GM12878 (cell line): ENCODE measurements at regions not wholly inside any gene's neighbourhood (a gene's known extent, or its start where the extent isn't known, plus 50 kb on each side); places are given as distances from the start of the nearest gene placed in this dataset.

Experiments used
- ATAC-seq: fragments of 200-7000 bp; cut with Tn5 transposase; 3 replicates; pipeline ENCODE4 v1.9.1; 2020; ENCODE audit warnings: mild to moderate bottlenecking, moderate library complexity
- BruUV-seq: library from RNA; stranded (reverse); fragments of 400-500 nt; replicated peaks from 2 replicates; lab custom pipeline; 2021; lab: Mats Ljungman, UMichigan
- CTCF ChIA-PET: fragments of 300-600 bp; sonication (Branson Sonifier 250); formaldehyde crosslinking; extraction: SDS; loops from one replicate; lab custom pipeline; 2021; ENCODE audit warnings: inconsistent platforms; lab: Yijun Ruan, JAX
- POLR2A ChIA-PET: fragments of 350-600 bp; formaldehyde crosslinking; extraction: SDS; loops from one replicate; lab custom pipeline; 2021; ENCODE audit warnings: inconsistent platforms; lab: Charles Lee
- RAD21 ChIA-PET: fragments of 300-600 bp; sonication (Branson Sonifier 250); formaldehyde crosslinking; loops from one replicate; lab custom pipeline; 2023; ENCODE audit warnings: antibody characterized with exemption; ENCODE audit not compliant: unreplicated experiment; lab: Charles Lee
- SMC1A ChIA-PET: fragments of 300-600 bp; sonication (Branson Sonifier 250); formaldehyde crosslinking; loops from one replicate; lab custom pipeline; 2023; ENCODE audit not compliant: unreplicated experiment, uncharacterized antibody; lab: Charles Lee
- DNase-seq: peaks from one replicate; pipeline ENCODE4 v3.0.0-alpha.2; 2011; ENCODE audit warnings: low read depth, low spot score
- FAIRE-seq: peaks from 3 replicates; lab custom pipeline; 2011; peaks lifted over from hg19 to GRCh38; lab: Jason Lieb, UNC
- H2AFZ ChIP-seq: 2 replicates; pipeline ENCODE4 v1.6.0; 2011; ENCODE audit warnings: low read depth, low read length, control low read depth; ENCODE audit not compliant: control insufficient read depth
- H3K27ac ChIP-seq: 2 replicates; pipeline ENCODE4 v1.5.1; 2011; ENCODE audit warnings: control low read depth; ENCODE audit not compliant: control insufficient read depth, insufficient read depth
- H3K27me3 ChIP-seq, 2 experiments: replicated peaks in 1 of 2; 2 replicates each; pipeline versions ENCODE4 v1.6.0 to v1.6.1; 2011; ENCODE audit warnings: low read length in 1 of 2; ENCODE audit not compliant: control insufficient read depth in 2 of 2, insufficient read depth in 2 of 2
- H3K36me3 ChIP-seq, 2 experiments: 2 replicates each; pipeline ENCODE4 v1.5.1; 2011; ENCODE audit warnings: low read length in 1 of 2; ENCODE audit not compliant: control insufficient read depth in 2 of 2, insufficient read depth in 2 of 2
- H3K4me1 ChIP-seq: 2 replicates; pipeline ENCODE4 v1.6.1; 2011; ENCODE audit warnings: mild to moderate bottlenecking, low read length, moderate library complexity, mixed read lengths; ENCODE audit not compliant: control insufficient read depth, insufficient read depth
- H3K4me2 ChIP-seq: 2 replicates; pipeline ENCODE4 v1.6.0; 2011; ENCODE audit warnings: control low read depth; ENCODE audit not compliant: control insufficient read depth, insufficient read depth
- H3K4me3 ChIP-seq: fragments of 200-600 bp; sonication (generic); 2 replicates; pipeline ENCODE4 v1.5.1; 2016
- H3K79me2 ChIP-seq: 2 replicates; pipeline ENCODE4 v1.6.0; 2011; ENCODE audit warnings: low read length; ENCODE audit not compliant: control insufficient read depth, insufficient read depth
- H3K9ac ChIP-seq: 2 replicates; pipeline ENCODE4 v1.8.0; 2011; ENCODE audit warnings: low read length, control low read depth, mixed read lengths; ENCODE audit not compliant: control insufficient read depth, insufficient read depth
- H3K9me3 ChIP-seq: replicated peaks from 3 replicates; pipeline ENCODE4 v1.5.1; 2011; ENCODE audit warnings: mild to moderate bottlenecking, low read length; ENCODE audit not compliant: control insufficient read depth, insufficient read depth
- H4K20me1 ChIP-seq: 2 replicates; pipeline ENCODE4 v1.6.0; 2011; ENCODE audit not compliant: control insufficient read depth, insufficient read depth
- CREM ChIP-seq: IDR thresholded peaks from 2 replicates; pipeline ENCODE4 v1.6.1; 2014; ENCODE audit warnings: antibody characterized with exemption, low read depth
- CTCF ChIP-seq, 3 experiments: IDR thresholded peaks in 2 of 3; conservative IDR thresholded peaks in 1 of 3; 2 replicates each; pipeline ENCODE4 v1.5.1; 2011; ENCODE audit warnings: low read depth in 3 of 3, low read length in 3 of 3, mild to moderate bottlenecking in 3 of 3, control low read depth in 2 of 3, moderate library complexity in 2 of 3, inconsistent platforms in 1 of 3, mixed read lengths in 1 of 3; ENCODE audit not compliant: control insufficient read depth in 2 of 3, insufficient read depth in 1 of 3; ENCODE audit errors: extremely low read depth in 1 of 3
- RAD51 ChIP-seq: fragments of 450-650 bp; IDR thresholded peaks from 2 replicates; pipeline ENCODE4 v1.6.1; 2016; ENCODE audit warnings: moderate library complexity, mild to moderate bottlenecking, inconsistent platforms
- ZZZ3 ChIP-seq: IDR thresholded peaks from 2 replicates; pipeline ENCODE4 v1.6.1; 2011; ENCODE audit warnings: low read depth; ENCODE audit not compliant: control insufficient read depth, insufficient read length
- WGBS: methylation state at CpG from one replicate; pipeline ENCODE4 v1.1.6; 2016; ENCODE audit warnings: low lambda C conversion rate; ENCODE audit not compliant: insufficient replicate concordance, insufficient coverage; ENCODE audit errors: missing lambda C conversion rate; 5-methylcytosine and 5-hydroxymethylcytosine counted together
- in situ Hi-C: fragments of 300-500 bp; cut with MboI; formaldehyde crosslinking; loops from 9 replicates; pipeline ENCODE4 v1.14.3; 2018; ENCODE audit warnings: mixed read lengths
- intact Hi-C: fragments of 100-400 bp; cut with micrococcal nuclease; formaldehyde crosslinking; loops from one replicate; pipeline ENCODE4 v1.14.2; 2022; ENCODE audit not compliant: unreplicated experiment
- TF ChIP-seq, protein P1 (sequence below): fragments of 450-650 bp; IDR thresholded peaks from 2 replicates; pipeline ENCODE4 v1.6.1; 2016; ENCODE audit warnings: mild to moderate bottlenecking, moderate library complexity, borderline replicate concordance

DNA sequence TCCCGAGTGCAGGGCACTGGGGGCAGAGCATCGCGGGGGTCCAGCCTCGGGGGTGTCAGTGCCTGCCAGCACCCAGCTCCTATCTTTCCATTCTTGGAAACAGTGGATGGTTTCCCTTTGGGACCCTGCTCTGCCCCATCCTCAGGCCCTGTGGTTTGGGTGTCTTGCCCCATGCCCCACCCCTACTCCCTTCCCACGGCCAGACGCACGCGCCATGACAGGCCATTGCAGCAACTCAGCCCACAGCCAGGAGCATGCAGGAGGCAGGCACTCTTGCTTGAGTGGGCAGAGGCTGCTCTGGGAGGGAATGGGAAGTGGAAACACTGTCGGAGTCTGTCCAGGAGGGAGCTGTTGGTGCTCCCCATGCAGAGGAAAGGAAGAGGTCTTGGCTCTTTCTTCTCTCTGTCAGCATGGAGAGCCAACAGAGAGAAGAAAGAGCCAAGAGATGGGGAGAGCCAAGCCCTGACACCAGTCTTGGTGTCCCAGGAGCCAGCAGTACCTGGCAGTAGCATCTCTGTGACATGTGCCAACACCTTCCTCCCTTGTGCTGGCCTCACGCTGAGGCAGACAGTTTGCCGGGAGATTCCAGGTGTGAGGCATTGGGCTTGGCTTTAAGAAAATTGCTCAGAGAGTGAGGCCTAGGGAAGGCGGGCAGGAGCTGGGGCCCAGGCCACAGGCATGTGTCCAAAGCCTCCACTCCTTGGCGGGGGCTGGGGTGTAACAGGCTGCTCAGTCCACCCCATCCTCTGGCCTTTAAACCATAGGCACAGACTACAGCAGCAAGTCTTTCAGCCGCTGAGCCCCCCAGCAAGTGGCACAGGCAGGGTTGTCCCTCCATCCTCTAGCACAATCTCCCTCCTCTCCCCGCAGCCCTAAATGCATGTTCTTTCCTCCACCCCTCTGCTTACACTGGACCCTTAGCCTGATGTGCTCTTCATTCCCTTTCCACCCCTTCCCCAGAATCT is 86.7 kb upstream of the UQCRFS1 start:
- ATAC-seq, result no peak
- H3K9me3 ChIP-seq, result no peaks in the 10 kb centered on the region
- no peak for DNase-seq
- H3K4me2 ChIP-seq, result no peak overlapping the region
- H4K20me1 ChIP-seq, result no peaks in the 10 kb centered on the region
- CTCF ChIA-PET, result no interaction called here
- TF ChIP-seq CTCF (IDR thresholded peaks at IDR 0.05 in 2 of 3, conservative IDR thresholded peaks at IDR 0.05 in 1 of 3; ENCODE audit: control insufficient read depth in 2 of 3, extremely low read depth in 1 of 3, insufficient read depth in 1 of 3, low read depth in 3 of 3, low read length in 3 of 3) (no peak), RAD51 (no peak), CREM (no peak), ZZZ3 (no peak)
- TF ChIP-seq, protein P1, sequence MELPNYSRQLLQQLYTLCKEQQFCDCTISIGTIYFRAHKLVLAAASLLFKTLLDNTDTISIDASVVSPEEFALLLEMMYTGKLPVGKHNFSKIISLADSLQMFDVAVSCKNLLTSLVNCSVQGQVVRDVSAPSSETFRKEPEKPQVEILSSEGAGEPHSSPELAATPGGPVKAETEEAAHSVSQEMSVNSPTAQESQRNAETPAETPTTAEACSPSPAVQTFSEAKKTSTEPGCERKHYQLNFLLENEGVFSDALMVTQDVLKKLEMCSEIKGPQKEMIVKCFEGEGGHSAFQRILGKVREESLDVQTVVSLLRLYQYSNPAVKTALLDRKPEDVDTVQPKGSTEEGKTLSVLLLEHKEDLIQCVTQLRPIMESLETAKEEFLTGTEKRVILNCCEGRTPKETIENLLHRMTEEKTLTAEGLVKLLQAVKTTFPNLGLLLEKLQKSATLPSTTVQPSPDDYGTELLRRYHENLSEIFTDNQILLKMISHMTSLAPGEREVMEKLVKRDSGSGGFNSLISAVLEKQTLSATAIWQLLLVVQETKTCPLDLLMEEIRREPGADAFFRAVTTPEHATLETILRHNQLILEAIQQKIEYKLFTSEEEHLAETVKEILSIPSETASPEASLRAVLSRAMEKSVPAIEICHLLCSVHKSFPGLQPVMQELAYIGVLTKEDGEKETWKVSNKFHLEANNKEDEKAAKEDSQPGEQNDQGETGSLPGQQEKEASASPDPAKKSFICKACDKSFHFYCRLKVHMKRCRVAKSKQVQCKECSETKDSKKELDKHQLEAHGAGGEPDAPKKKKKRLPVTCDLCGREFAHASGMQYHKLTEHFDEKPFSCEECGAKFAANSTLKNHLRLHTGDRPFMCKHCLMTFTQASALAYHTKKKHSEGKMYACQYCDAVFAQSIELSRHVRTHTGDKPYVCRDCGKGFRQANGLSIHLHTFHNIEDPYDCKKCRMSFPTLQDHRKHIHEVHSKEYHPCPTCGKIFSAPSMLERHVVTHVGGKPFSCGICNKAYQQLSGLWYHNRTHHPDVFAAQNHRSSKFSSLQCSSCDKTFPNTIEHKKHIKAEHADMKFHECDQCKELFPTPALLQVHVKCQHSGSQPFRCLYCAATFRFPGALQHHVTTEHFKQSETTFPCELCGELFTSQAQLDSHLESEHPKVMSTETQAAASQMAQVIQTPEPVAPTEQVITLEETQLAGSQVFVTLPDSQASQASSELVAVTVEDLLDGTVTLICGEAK, result no peak
- BruUV-seq, result no TSS peak
- H3K27me3 ChIP-seq, result no peaks in the 10 kb centered on the region
- RAD21 ChIA-PET, result no interaction called here
- no peak overlapping the region for H3K4me3 ChIP-seq
- POLR2A ChIA-PET, result no interaction called here
- SMC1A ChIA-PET, result no interaction called here
- intact Hi-C loops, result no loop called here
- no peaks in the 10 kb centered on the region for H3K79me2 ChIP-seq
- H3K9ac ChIP-seq, result no peak overlapping the region
- H2AFZ ChIP-seq, result no peak overlapping the region
- WGBS, result 44% methylated on average over 15 of the region's 15 CpGs
- H3K27ac ChIP-seq, result no peak overlapping the region
- in situ Hi-C loops, result no loop called here
- no peak for FAIRE-seq
- H3K4me1 ChIP-seq, result no peaks in the 10 kb centered on the region
- no peaks in the 10 kb centered on the region for H3K36me3 ChIP-seq
